GM12878 (cell line): ENCODE measurements at regions not wholly inside any gene's neighbourhood (a gene's known extent, or its start where the extent isn't known, plus 50 kb on each side); places are given as distances from the start of the nearest gene placed in this dataset.

Experiments used
- BMI1 ChIP-seq: fragments of 450-650 bp; IDR thresholded peaks from 2 replicates; pipeline ENCODE4 v1.6.1; 2016; ENCODE audit warnings: mild to moderate bottlenecking, moderate library complexity, borderline replicate concordance
- CEBPZ ChIP-seq: fragments of 150-350 bp; IDR thresholded peaks from 2 replicates; pipeline ENCODE4 v1.6.1; 2016; ENCODE audit warnings: low read depth, low read length
- DPF2 ChIP-seq: fragments of 450-650 bp; IDR thresholded peaks from 2 replicates; pipeline ENCODE4 v1.6.1; 2017; ENCODE audit warnings: mild to moderate bottlenecking
- NR2C1 ChIP-seq: fragments of 450-650 bp; IDR thresholded peaks from 2 replicates; pipeline ENCODE4 v1.6.1; 2017; ENCODE audit warnings: antibody characterized with exemption, mild to moderate bottlenecking, moderate library complexity
- SIX5 ChIP-seq: IDR thresholded peaks from 2 replicates; pipeline ENCODE4 v1.6.1; 2011; ENCODE audit warnings: mild to moderate bottlenecking, low read depth, low read length, moderate library complexity; ENCODE audit not compliant: severe bottlenecking
- ZBTB11 ChIP-seq: fragments of 450-650 bp; formaldehyde crosslinking; IDR thresholded peaks from 2 replicates; pipeline ENCODE4 v1.5.0; 2022; ENCODE audit warnings: mild to moderate bottlenecking, missing genetic modification characterization
- ZNF384 ChIP-seq: IDR thresholded peaks from 2 replicates; pipeline ENCODE4 v1.6.1; 2012; ENCODE audit warnings: low read depth, mild to moderate bottlenecking, low read length, improper control_type of control experiment, borderline replicate concordance

GRCh38 chr1:185468626-185469025 is 151.6 kb upstream of the IVNS1ABP start (continued):
- no peak for TF ChIP-seq ZBTB11
- TF ChIP-seq SIX5, result no peak
- no peak for TF ChIP-seq DPF2
- TF ChIP-seq CEBPZ, result no peak
- no peak for TF ChIP-seq ZNF384
- TF ChIP-seq BMI1, result no peak
- no peak for TF ChIP-seq NR2C1
